NCI-H146 (cell line): ENCODE measurements at regions not wholly inside any gene's neighbourhood (a gene's known extent, or its start where the extent isn't known, plus 50 kb on each side); places are given as distances from the start of the nearest gene placed in this dataset.
"Not testable (repeated sequence)": the region's sequence is repeated elsewhere in the genome, so short reads cannot be mapped to it uniquely, and the experiment has no call there.

ENCODE experiments used
- DNase-seq: peaks from one replicate; lab custom pipeline; 2025; lab: John Stamatoyannopoulos, UW

DNA sequence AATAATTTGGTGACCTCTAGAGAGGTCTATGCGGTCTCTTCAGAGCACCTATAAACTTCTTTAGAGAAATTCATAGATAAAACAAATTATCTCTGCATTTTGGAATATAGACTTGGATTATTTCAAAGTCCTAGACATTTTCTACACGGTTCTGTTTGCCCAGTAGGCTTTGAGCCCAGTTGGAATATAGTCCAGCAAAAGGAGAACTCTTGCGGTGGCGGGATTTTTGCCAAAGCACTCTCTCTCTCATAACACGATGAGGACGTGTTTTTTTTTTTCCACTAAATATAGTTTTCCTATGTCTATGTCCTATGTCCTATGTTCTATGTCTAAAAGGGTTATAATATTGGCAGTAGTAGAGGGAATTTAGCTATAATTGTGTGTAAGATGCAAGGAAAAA lies 164.9 kb upstream of the AGR3 start:
- no peak for DNase-seq

DNA sequence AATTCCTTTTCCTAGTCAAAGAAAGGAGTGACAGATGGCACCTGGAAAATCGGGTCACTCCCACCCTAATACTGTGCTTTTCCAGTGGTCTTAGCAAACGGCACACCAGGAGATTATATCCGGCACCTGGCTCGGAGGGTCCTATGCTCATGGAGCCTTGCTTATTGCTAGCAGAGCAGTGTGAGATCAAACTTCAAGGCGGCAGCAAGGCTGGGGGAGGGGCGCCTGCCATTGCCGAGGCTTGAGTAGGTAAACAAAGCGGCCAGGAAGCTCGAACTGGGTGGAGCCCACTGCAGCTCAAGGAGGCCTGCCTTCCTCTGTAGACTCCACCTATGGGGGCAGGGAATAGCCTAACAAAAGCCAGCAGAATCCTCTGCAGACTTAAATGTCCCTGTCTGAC lies 171.4 kb upstream of the AGR3 start:
- not testable (repeated sequence) for DNase-seq

GRCh38 chr7:17054206-17054605 lies 172.4 kb upstream of the AGR3 start:
- DNase-seq: no peak

GRCh38 chr7:17054836-17055235 lies 173.1 kb upstream of the AGR3 start:
- no peak for DNase-seq

GRCh38 chr7:17055596-17055995 lies 173.8 kb upstream of the AGR3 start:
- DNase-seq: no peak

- no peak for DNase-seq
Measured at GRCh38 chr7:17056491-17057142, 174.8 kb upstream of the AGR3 start.

GRCh38 chr7:17057143-17057509 lies 175.3 kb upstream of the AGR3 start:
- DNase-seq: no peak

- DNase-seq: no peak
Measured at GRCh38 chr7:17058568-17058967, 176.8 kb upstream of the AGR3 start.

DNA sequence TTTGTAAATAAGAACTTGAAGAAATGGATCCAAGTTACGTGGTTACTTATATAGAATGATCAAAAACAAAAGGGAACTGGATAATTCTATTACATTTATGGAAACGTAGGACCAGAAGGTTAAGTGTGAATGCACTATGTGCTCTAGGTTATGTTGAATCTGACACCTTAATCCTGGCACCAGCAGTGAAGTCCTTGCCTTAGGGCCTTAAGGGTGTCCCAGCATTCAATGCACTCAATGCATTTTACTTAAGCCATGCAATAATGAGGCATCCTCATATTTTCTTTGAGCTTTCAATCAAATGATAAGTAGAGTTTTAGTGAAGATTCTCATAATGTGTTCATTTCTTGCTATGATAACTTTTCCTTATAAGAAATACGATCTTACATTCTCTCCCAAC lies 178.3 kb upstream of the AGR3 start:
- DNase-seq: no peak

DNA sequence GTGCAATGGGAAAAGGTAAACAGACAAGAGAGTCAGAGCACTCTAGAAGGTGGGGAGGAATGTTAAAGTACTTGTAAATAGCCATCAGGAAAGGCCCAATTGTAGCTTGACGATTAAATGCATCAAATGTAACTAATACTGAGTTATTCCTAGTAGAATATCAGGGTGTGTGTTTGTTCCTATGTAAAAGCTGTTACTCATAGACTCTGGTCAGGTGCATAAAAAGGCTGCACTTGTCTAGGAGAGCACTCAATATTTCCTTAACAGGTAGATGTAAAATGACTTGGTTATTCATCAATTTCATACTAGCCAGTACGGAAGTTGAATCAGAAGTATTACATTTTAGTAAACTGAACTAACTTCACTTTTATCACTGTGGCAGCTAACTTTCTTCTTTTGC lies 179.7 kb upstream of the AGR3 start:
- no peak for DNase-seq

- no peak for DNase-seq
Measured at GRCh38 chr7:17062151-17063044, 180.6 kb upstream of the AGR3 start.

DNA sequence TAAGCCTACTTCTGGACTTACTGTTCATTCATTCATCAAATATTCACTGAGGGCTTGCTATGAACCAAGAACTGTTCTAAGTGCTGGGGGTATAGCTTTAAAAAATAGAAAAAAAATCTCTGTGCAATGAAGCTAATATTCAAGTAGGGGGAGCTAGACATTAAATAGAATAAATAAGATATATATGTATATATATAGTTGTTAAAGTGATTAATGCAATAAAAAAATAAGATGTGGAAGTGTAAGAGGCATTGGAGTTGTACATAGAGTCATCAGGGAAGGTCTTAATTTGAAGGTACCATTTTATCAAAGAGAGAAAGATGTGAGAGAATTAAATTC lies 181.2 kb upstream of the AGR3 start:
- DNase-seq: no peak

- no peak for DNase-seq
Measured at GRCh38 chr7:17067691-17068090, 185.9 kb upstream of the AGR3 start.

GRCh38 chr7:17069146-17069545 lies 187.4 kb upstream of the AGR3 start:
- no peak for DNase-seq

DNA sequence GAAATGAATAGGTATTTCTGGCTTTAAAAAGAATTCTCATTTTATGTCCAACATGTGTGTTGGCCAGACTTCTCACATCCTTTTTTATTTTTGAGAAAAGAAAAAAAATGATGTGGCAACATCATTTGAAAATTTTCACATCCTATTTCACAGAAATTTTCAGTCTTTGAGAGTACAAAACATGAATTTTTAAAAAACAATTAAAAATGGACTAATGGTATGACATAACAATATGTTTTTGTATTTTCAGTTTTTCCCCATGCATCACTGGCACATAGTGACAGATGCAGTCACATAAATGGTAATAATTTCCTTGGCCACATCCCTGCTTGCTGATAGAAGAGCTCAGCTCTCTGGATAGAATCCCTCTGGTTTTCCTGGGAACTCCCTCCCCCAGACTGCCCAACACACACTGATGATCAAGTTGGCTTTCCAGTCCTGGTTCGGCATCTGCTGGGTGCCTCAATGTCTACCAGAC lies 188.5 kb upstream of the AGR3 start:
- DNase-seq: no peak

DNA sequence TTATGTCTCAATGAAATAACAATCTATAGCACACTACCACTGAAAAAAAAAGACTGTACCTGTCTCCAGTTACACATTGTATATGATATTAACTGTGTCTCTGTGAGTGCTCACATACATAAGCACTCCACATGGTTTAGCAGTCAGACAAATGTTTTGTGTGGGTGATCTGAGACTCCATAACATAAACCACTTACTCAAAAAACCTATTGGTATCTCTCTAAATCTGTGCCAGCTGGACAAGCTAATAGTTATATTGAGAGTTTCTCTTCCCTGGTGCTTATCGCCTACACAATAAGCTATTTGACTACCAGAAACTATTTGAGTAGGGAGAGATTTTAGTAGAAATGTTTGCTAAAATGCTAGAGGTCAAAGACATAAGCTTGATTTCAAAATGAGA lies 190.1 kb upstream of the AGR3 start:
- DNase-seq: no peak

DNA sequence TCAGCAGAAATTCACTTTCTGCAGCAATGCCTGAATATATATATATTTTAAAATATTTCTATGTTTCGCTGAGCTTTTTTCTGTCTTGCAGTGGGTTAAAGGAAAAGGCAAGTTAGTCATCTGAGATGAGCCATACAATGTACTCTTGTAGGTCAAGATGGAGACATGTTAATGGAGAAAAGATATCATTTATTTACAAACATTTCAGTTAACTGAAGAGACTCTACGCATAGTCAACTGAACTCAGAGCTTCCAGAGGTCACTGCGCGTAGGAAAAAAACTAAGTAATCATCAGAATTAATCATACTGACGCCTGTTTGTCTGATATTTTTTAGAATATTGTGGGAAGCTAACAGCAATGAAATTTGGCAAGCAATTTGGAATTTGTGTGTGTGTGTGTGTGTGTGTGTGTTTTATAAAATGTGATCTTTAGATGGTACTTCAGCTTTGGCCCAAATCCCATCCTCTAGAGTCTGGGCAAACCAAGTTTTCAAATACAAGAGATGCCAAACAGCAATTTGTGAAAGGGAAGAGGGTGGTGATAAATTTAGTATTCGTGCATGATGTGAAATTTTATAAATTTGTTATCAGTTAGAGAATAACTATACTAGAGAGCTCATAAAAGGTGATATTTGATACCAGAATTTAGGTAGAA lies 193.9 kb upstream of the AGR3 start:
- no peak for DNase-seq

- DNase-seq: no peak
Measured at GRCh38 chr7:17078298-17078697, 196.5 kb upstream of the AGR3 start.

DNA sequence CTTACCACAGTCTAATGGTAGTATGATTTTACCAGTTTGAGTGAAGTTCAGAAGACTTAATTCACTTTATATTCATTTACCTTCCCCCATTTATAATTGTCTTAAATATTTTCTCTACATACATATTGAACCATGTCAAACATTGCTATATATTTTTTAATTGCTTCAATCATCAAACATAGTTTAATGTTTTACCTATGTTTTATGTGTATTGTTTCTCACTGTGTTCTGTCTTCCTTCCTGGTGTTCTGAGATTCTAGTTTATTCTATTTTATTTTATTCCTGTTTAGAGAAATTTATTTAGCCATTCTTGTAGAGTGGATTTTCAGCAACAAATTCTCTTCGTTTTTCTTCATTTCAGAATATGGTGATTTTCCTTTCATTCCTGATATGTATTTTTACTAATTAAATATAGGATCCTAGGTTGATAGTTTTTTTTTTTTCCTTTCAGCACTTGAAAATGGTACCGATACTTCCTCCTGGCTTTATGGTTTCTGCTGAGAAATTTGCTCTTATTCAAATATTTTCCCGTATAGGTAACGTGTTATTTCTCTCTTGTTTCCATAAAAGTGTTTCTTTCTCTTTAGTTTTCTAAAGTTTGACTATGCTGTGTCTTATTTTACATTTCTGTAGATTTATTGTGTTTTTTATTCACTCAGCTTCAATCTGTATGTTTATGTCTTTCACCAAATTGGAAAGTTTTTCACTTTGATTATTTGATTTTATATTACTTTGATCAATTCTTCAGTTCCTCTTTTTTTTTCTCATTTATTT lies 201.8 kb upstream of the AGR3 start:
- no peak for DNase-seq

DNA sequence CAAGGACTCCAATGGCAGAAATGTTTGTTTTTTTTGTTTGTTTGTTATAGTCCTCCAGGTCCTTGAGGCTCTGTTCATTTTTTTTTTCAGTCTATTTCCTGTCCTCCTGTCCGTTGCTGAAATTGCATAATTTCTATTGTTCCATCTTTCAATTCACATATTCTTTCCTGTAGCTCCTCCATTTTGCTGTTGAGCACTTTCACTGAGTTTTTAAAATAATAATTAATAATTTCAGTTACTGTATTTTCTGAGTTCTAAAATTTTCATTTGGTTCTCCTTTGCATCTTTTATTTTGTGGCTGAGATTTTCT lies 202.3 kb upstream of the AGR3 start:
- no peak for DNase-seq

DNA sequence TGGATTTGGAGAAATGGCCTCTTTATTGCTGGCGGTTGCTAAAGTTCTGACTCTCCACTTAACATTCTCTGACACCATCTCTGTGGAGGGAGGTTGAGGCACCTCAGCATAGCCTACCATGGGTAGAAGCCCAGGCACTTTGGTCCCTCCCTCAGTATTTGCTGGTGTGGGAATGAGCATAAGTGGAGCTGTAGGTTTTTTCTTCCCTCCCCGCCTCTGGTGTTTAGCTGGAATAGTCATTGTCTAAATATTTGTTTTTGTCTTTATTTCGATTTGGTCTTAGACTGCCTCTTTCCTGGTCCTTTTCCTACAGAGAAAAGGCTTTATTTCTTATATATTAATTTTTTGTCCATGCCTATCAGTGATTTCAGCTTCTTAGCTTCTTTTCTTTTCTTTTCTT lies 203.4 kb upstream of the AGR3 start:
- no peak for DNase-seq

DNA sequence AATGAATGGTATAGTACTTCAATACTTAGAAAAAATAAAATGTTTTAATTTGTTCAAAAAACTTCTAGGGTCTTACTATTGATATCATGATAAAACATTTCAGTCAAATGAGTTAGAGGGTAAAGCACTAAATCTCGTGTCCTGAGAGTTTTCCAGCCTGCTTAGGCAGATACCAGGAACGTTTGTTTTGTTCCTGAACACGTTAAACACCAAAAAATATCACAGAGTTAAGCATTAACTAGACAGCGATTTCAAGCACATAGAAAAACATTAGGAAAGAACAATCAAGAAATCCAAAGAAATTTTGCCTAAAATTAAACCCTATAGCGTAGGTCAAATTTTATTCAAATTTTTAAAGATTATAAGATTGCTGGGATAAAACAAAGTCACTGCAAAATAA lies 204.6 kb upstream of the AGR3 start:
- DNase-seq: no peak

GRCh38 chr7:17090751-17091150 lies 207.7 kb upstream of the AHR start:
- no peak for DNase-seq
